ENCODE measurements at regions not wholly inside any gene's neighbourhood (a gene's known extent, or its start where the extent isn't known, plus 50 kb on each side); places are given as distances from the start of the nearest gene placed in this dataset.

DNA sequence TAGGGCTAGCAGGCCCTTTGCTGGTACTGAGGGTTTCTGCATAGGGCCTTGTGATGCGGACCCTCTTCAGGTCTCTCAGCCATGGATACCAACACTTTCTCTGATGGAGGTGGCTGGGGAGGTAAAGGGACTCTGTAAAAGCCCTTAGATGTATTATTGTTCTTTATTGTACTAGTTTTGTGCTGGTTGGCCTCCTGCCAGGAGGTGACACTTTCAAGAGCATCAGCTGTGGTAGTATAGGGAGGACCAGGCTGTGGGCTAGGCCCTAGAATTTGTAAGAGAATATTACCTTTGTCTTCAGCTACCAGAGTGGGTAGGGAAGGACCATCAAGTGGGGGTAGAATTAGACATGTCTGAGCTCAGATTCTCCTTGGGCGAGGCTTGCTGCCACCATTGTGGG, 936.3 kb downstream of the CENPC start:
- Histone ChIP-seq H3K36me3 (ENCODE audit: control insufficient read depth, insufficient read depth, low read length) (no peaks in the 10 kb centered on the region), H3K27me3 (ENCODE audit: control insufficient read depth, insufficient read depth, low read length) (no peaks in the 10 kb centered on the region), H3K4me3 (ENCODE audit: low read depth, low read length) (no peak overlapping the region), H3K9me3 (ENCODE audit: control insufficient read depth, insufficient read depth, low read depth, low read length) (no peaks in the 10 kb centered on the region), H3K9ac (ENCODE audit: low read length) (no peak overlapping the region), H3K4me1 (ENCODE audit: control insufficient read depth, insufficient read depth, low read length) (peaks cover 8% of the 10 kb centered on the region), H3K27ac (ENCODE audit: low read depth, low read length) (no peak overlapping the region)

DNA sequence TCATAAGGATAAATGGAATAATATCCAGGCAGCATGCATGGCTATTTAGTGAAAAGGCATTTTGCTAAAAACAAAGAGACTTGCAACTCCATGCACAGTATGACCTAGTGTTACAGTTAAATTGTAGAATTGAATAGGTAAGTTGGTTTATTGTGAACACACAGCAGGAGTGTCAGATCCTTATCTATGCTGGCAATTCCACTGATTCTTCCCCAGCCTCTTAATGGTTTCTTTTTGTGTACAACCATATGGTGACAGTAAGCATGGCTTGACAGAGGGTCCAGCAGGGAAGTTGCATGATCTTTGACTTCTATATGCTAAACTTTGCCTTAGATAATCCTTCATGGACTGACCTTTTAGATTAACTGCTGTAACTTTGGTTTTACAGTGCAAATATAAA, 936.6 kb upstream of the EPHA5 start:
- Histone ChIP-seq H3K27me3 (ENCODE audit: control insufficient read depth, insufficient read depth, low read length) (no peaks in the 10 kb centered on the region), H3K4me1 (ENCODE audit: control insufficient read depth, insufficient read depth, low read length) (peaks cover 8% of the 10 kb centered on the region), H3K36me3 (ENCODE audit: control insufficient read depth, insufficient read depth, low read length) (no peaks in the 10 kb centered on the region), H3K9ac (ENCODE audit: low read length) (no peak overlapping the region), H3K27ac (ENCODE audit: low read depth, low read length) (no peak overlapping the region), H3K9me3 (ENCODE audit: control insufficient read depth, insufficient read depth, low read depth, low read length) (no peaks in the 10 kb centered on the region), H3K4me3 (ENCODE audit: low read depth, low read length) (no peak overlapping the region)

- Histone ChIP-seq H3K9ac (ENCODE audit: low read length) (no peak overlapping the region), H3K4me3 (ENCODE audit: low read depth, low read length) (no peak overlapping the region), H3K9me3 (ENCODE audit: control insufficient read depth, insufficient read depth, low read depth, low read length) (no peaks in the 10 kb centered on the region)
Observed at GRCh38 chr4:66606215-66606614, 935.9 kb upstream of the EPHA5 start.

GRCh38 chr4:66604192-66604591, 933.9 kb upstream of the EPHA5 start:
- no peak overlapping the region for H3K9ac ChIP-seq (ENCODE audit: low read length)
- peaks cover 8% of the 10 kb centered on the region for H3K4me1 ChIP-seq (ENCODE audit: control insufficient read depth, insufficient read depth, low read length)
- no peaks in the 10 kb centered on the region for H3K27me3 ChIP-seq (ENCODE audit: control insufficient read depth, insufficient read depth, low read length)
- H3K4me3 ChIP-seq (ENCODE audit: low read depth, low read length), result no peak overlapping the region
- H3K36me3 ChIP-seq (ENCODE audit: control insufficient read depth, insufficient read depth, low read length), result no peaks in the 10 kb centered on the region
- H3K27ac ChIP-seq (ENCODE audit: low read depth, low read length), result no peak overlapping the region
- H3K9me3 ChIP-seq (ENCODE audit: control insufficient read depth, insufficient read depth, low read depth, low read length), result no peaks in the 10 kb centered on the region

More at GRCh38 chr4:66606215-66606614, 935.9 kb upstream of the EPHA5 start:
- Histone ChIP-seq H3K36me3 (ENCODE audit: control insufficient read depth, insufficient read depth, low read length) (no peaks in the 10 kb centered on the region), H3K27ac (ENCODE audit: low read depth, low read length) (no peak overlapping the region), H3K4me1 (ENCODE audit: control insufficient read depth, insufficient read depth, low read length) (peaks cover 8% of the 10 kb centered on the region), H3K27me3 (ENCODE audit: control insufficient read depth, insufficient read depth, low read length) (no peaks in the 10 kb centered on the region)

DNA sequence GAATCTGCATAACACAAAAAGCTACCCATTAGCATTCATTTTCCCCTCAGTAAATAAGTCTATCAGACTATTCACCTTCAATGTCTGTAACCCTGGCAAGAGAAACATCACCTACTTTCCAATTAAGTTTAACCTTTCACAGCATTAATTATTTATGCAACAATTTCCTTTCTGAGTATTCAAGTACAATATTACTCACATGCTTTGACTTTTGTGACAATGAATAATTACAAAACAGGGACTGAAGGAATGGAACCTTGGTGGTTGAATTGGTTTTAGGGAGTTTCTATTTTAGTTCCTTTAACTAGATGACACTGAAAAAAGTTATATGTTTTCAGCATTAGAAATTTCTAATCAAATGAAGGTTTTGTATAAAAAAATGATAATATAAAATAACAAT, 932.3 kb upstream of the EPHA5 start:
- no peaks in the 10 kb centered on the region for H3K9me3 ChIP-seq (ENCODE audit: control insufficient read depth, insufficient read depth, low read depth, low read length)
- H3K36me3 ChIP-seq (ENCODE audit: control insufficient read depth, insufficient read depth, low read length), result no peaks in the 10 kb centered on the region
- no peaks in the 10 kb centered on the region for H3K27me3 ChIP-seq (ENCODE audit: control insufficient read depth, insufficient read depth, low read length)
- peaks cover 8% of the 10 kb centered on the region for H3K4me1 ChIP-seq (ENCODE audit: control insufficient read depth, insufficient read depth, low read length)
- no peak overlapping the region for H3K27ac ChIP-seq (ENCODE audit: low read depth, low read length)
- no peak overlapping the region for H3K9ac ChIP-seq (ENCODE audit: low read length)
- H3K4me3 ChIP-seq (ENCODE audit: low read depth, low read length), result no peak overlapping the region

- Histone ChIP-seq H3K27ac (ENCODE audit: low read depth, low read length) (no peak overlapping the region), H3K4me1 (ENCODE audit: control insufficient read depth, insufficient read depth, low read length) (no peaks in the 10 kb centered on the region; the same call in 1 of the 2 replicates)
Observed at GRCh38 chr4:66591968-66592367, 921.7 kb upstream of the EPHA5 start.

GRCh38 chr4:66590488-66591215, 920.4 kb upstream of the EPHA5 start:
- Histone ChIP-seq H3K27ac (ENCODE audit: low read depth, low read length) (no peak overlapping the region), H3K9me3 (ENCODE audit: control insufficient read depth, insufficient read depth, low read depth, low read length) (no peaks in the 10 kb centered on the region), H3K27me3 (ENCODE audit: control insufficient read depth, insufficient read depth, low read length) (no peaks in the 10 kb centered on the region), H3K36me3 (ENCODE audit: control insufficient read depth, insufficient read depth, low read length) (no peaks in the 10 kb centered on the region), H3K9ac (ENCODE audit: low read length) (no peak overlapping the region), H3K4me3 (ENCODE audit: low read depth, low read length) (no peak overlapping the region), H3K4me1 (ENCODE audit: control insufficient read depth, insufficient read depth, low read length) (no peaks in the 10 kb centered on the region; the same call in 1 of the 2 replicates)

More at GRCh38 chr4:66591968-66592367, 921.7 kb upstream of the EPHA5 start:
- no peak overlapping the region for H3K4me3 ChIP-seq (ENCODE audit: low read depth, low read length)
- no peaks in the 10 kb centered on the region for H3K36me3 ChIP-seq (ENCODE audit: control insufficient read depth, insufficient read depth, low read length)
- no peaks in the 10 kb centered on the region for H3K9me3 ChIP-seq (ENCODE audit: control insufficient read depth, insufficient read depth, low read depth, low read length)
- no peak overlapping the region for H3K9ac ChIP-seq (ENCODE audit: low read length)
- no peaks in the 10 kb centered on the region for H3K27me3 ChIP-seq (ENCODE audit: control insufficient read depth, insufficient read depth, low read length)

- Histone ChIP-seq H3K27ac (ENCODE audit: low read depth, low read length) (no peak overlapping the region), H3K36me3 (ENCODE audit: control insufficient read depth, insufficient read depth, low read length) (no peaks in the 10 kb centered on the region), H3K9me3 (ENCODE audit: control insufficient read depth, insufficient read depth, low read depth, low read length) (no peaks in the 10 kb centered on the region), H3K27me3 (ENCODE audit: control insufficient read depth, insufficient read depth, low read length) (no peaks in the 10 kb centered on the region), H3K9ac (ENCODE audit: low read length) (no peak overlapping the region), H3K4me3 (ENCODE audit: low read depth, low read length) (no peak overlapping the region), H3K4me1 (ENCODE audit: control insufficient read depth, insufficient read depth, low read length) (no peaks in the 10 kb centered on the region)
Observed at GRCh38 chr4:66589183-66589582, 918.9 kb upstream of the EPHA5 start.

DNA sequence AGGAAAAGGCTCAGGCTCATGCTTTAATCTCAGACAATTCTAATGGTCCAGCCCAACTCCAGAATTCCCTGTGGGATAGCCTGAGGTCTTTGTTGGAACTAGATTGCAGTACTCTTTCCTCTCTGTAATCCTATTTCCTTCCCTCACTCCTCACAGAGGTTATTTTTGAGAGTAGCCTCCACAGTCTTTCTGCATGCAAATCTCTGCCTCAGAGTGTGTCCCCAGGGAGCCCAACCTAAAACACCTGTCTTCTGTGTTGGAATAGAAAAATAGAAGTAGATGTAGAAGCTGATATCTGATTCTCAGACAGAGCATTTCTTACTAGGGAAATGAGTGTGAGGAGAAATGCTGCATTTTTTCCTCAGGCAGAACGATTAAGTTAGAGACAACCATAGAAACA, 915.5 kb upstream of the EPHA5 start:
- Histone ChIP-seq H3K4me1 (ENCODE audit: control insufficient read depth, insufficient read depth, low read length) (no peaks in the 10 kb centered on the region), H3K9me3 (ENCODE audit: control insufficient read depth, insufficient read depth, low read depth, low read length) (no peaks in the 10 kb centered on the region), H3K27me3 (ENCODE audit: control insufficient read depth, insufficient read depth, low read length) (no peaks in the 10 kb centered on the region), H3K36me3 (ENCODE audit: control insufficient read depth, insufficient read depth, low read length) (no peaks in the 10 kb centered on the region), H3K27ac (ENCODE audit: low read depth, low read length) (no peak overlapping the region), H3K9ac (ENCODE audit: low read length) (no peak overlapping the region), H3K4me3 (ENCODE audit: low read depth, low read length) (no peak overlapping the region)

DNA sequence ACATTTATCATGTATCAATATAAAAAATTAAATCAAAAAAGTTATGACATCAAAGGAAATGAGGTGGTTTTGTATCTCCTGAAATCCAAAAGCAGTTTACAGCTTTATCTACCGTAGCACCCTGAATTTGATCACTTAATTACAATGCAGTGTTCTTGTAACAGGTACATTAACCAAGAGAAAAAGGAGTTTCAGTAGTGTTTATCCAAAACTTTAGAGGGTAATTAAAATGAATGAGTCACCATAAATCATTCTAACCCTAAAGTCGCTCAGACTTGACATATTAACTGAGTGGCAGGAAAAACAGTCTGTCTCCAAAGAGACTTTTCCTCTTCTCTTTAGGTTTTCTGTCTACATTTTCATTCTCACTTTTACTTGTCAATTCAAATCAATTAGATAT, 907.6 kb upstream of the EPHA5 start:
- H3K4me3 ChIP-seq (ENCODE audit: low read depth, low read length), result no peak overlapping the region
- H3K36me3 ChIP-seq (ENCODE audit: control insufficient read depth, insufficient read depth, low read length), result no peaks in the 10 kb centered on the region
- no peaks in the 10 kb centered on the region for H3K27me3 ChIP-seq (ENCODE audit: control insufficient read depth, insufficient read depth, low read length)
- no peak overlapping the region for H3K27ac ChIP-seq (ENCODE audit: low read depth, low read length)
- no peaks in the 10 kb centered on the region for H3K9me3 ChIP-seq (ENCODE audit: control insufficient read depth, insufficient read depth, low read depth, low read length)
- H3K9ac ChIP-seq (ENCODE audit: low read length), result no peak overlapping the region
- H3K4me1 ChIP-seq (ENCODE audit: control insufficient read depth, insufficient read depth, low read length), result no peaks in the 10 kb centered on the region

DNA sequence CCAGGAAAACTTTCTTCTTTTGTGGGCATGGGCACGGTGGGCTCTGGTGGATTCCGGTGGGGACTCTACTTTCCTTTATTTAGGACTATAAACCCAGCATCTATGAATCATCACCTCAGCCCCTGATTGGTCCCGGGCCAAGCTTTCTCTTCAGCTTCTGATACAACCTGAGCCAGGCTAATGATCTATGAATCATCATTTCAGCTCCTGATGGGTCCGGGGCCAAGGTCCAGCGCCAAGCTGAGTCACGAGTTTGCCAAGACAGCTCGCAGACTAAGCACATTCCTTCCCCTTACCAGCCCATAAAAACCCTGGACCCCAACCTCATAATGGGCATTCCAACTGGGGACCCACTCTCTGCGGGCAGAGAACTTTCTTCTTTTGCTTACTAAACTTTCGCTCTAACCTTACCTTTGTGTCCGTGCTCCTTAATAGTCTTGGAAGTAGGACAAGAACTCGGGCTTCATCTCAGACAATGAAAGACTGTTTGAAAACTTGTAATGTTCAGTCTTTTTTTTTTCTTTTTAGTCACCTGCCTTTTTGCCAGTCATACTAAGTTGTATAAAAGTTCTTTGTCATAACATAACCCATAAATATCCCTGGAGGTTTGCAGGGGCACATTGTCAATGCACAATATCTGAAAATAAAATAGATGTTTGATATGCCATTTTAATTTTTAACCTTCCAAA, 904.9 kb upstream of the EPHA5 start:
- H3K9me3 ChIP-seq (ENCODE audit: control insufficient read depth, insufficient read depth, low read depth, low read length), result no peaks in the 10 kb centered on the region
- H3K9ac ChIP-seq (ENCODE audit: low read length), result no peak overlapping the region
- no peaks in the 10 kb centered on the region for H3K27me3 ChIP-seq (ENCODE audit: control insufficient read depth, insufficient read depth, low read length)
- H3K36me3 ChIP-seq (ENCODE audit: control insufficient read depth, insufficient read depth, low read length), result no peaks in the 10 kb centered on the region
- H3K4me3 ChIP-seq (ENCODE audit: low read depth, low read length), result no peak overlapping the region
- H3K4me1 ChIP-seq (ENCODE audit: control insufficient read depth, insufficient read depth, low read length), result no peaks in the 10 kb centered on the region
- no peak overlapping the region for H3K27ac ChIP-seq (ENCODE audit: low read depth, low read length)
